ENCODE measurements at regions not wholly inside any gene's neighbourhood (a gene's known extent, or its start where the extent isn't known, plus 50 kb on each side); places are given as distances from the start of the nearest gene placed in this dataset.

- Histone ChIP-seq H3K27ac (no peak overlapping the region), H3K79me2 (ENCODE audit: low read depth) (no peaks in the 10 kb centered on the region), H3K9me2 (ENCODE audit: insufficient read depth) (no peaks in the 10 kb centered on the region), H2AFZ (no peak overlapping the region), H3K4me3 (no peak overlapping the region), H3K9me3 (ENCODE audit: insufficient read depth, low read depth) (no peaks in the 10 kb centered on the region), H3F3A (ENCODE audit: insufficient read depth, low read depth) (no peaks in the 10 kb centered on the region), H3K36me3 (ENCODE audit: low read depth) (no peaks in the 10 kb centered on the region), H3K27me3 (ENCODE audit: insufficient read depth, low read depth) (no peaks in the 10 kb centered on the region), H4K20me1 (ENCODE audit: insufficient read depth) (no peaks in the 10 kb centered on the region), H3K4me2 (no peak overlapping the region), H3K4me1 (replicated peaks; ENCODE audit: insufficient read depth) (no peaks in the 10 kb centered on the region)
- ChIA-PET CTCF (interaction anchor here (0.7 kb wide), 1 partner anchor 49 kb away, joined by 3 read pairs; no protein-coding TSS in a partner anchor), POLR2A (ENCODE audit: unreplicated experiment) (no interaction called here)
- intact Hi-C loops (cut with micrococcal nuclease; ENCODE audit: unreplicated experiment) = no loop called here
- TF ChIP-seq, protein P1, sequence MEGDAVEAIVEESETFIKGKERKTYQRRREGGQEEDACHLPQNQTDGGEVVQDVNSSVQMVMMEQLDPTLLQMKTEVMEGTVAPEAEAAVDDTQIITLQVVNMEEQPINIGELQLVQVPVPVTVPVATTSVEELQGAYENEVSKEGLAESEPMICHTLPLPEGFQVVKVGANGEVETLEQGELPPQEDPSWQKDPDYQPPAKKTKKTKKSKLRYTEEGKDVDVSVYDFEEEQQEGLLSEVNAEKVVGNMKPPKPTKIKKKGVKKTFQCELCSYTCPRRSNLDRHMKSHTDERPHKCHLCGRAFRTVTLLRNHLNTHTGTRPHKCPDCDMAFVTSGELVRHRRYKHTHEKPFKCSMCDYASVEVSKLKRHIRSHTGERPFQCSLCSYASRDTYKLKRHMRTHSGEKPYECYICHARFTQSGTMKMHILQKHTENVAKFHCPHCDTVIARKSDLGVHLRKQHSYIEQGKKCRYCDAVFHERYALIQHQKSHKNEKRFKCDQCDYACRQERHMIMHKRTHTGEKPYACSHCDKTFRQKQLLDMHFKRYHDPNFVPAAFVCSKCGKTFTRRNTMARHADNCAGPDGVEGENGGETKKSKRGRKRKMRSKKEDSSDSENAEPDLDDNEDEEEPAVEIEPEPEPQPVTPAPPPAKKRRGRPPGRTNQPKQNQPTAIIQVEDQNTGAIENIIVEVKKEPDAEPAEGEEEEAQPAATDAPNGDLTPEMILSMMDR (conservative IDR thresholded peaks at IDR 0.05) = no peak
- TF ChIP-seq EZH2 (IDR thresholded peaks at IDR 0.05; ENCODE audit: low read depth) = no peak
- no peak for DNase-seq
- no TSS peak for BruUV-seq (replicated peaks)
Measured at GRCh38 chr10:23945845-23946244, 263.1 kb upstream of the KIAA1217 start.

DNA sequence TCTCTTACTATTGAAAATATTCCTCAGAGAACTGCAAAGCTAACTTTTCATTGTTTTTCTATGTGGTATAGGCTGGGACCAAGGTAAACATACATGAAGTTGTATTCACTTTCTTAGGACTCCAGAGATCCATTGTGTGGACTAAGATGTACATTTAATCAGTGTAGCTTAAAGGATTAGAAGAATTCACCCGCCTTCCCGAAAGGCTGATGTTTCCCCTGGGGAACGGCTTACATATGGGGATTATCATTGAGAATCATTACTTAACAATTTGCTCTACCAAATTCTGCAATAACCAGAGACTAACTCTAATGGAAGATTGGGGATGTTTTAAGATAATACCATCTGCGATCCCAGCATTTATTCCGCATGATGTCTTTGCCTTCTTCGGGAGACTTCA is 257.1 kb upstream of the KIAA1217 start:
- no TSS peak for BruUV-seq (replicated peaks)
- Histone ChIP-seq H3K4me2 (no peak overlapping the region), H3K36me3 (ENCODE audit: low read depth) (no peaks in the 10 kb centered on the region), H3K9me2 (ENCODE audit: insufficient read depth) (no peaks in the 10 kb centered on the region), H3K4me3 (no peak overlapping the region), H3K27me3 (ENCODE audit: insufficient read depth, low read depth) (0 out of 2 replicates have a peak, but pooled peaks cover 8% of the 10 kb centered on the region), H4K20me1 (ENCODE audit: insufficient read depth) (no peaks in the 10 kb centered on the region), H3K4me1 (replicated peaks; ENCODE audit: insufficient read depth) (no peaks in the 10 kb centered on the region), H3K27ac (no peak overlapping the region), H3K79me2 (ENCODE audit: low read depth) (no peaks in the 10 kb centered on the region), H2AFZ (no peak overlapping the region), H3K9me3 (ENCODE audit: insufficient read depth, low read depth) (no peaks in the 10 kb centered on the region), H3F3A (ENCODE audit: insufficient read depth, low read depth) (no peaks in the 10 kb centered on the region)
- TF ChIP-seq EZH2 (IDR thresholded peaks at IDR 0.05; ENCODE audit: low read depth) = no peak
- TF ChIP-seq, protein P1 (conservative IDR thresholded peaks at IDR 0.05) = no peak
- no peak for DNase-seq
- POLR2A ChIA-PET (ENCODE audit: unreplicated experiment) = no interaction called here
- intact Hi-C loops (cut with micrococcal nuclease; ENCODE audit: unreplicated experiment) = no loop called here
- CTCF ChIA-PET = no interaction called here

- H3K27me3 ChIP-seq (ENCODE audit: insufficient read depth, low read depth) = 0 out of 2 replicates have a peak, but pooled peaks cover 8% of the 10 kb centered on the region
- no peaks in the 10 kb centered on the region for H4K20me1 ChIP-seq (ENCODE audit: insufficient read depth)
- no peaks in the 10 kb centered on the region for H3K79me2 ChIP-seq (ENCODE audit: low read depth)
- no peaks in the 10 kb centered on the region for H3K4me1 ChIP-seq (replicated peaks; ENCODE audit: insufficient read depth)
- TF ChIP-seq, protein P1 (conservative IDR thresholded peaks at IDR 0.05) = no peak
- TF ChIP-seq EZH2 (IDR thresholded peaks at IDR 0.05; ENCODE audit: low read depth) = no peak
- intact Hi-C loops (cut with micrococcal nuclease; ENCODE audit: unreplicated experiment) = no loop called here
- no peak overlapping the region for H2AFZ ChIP-seq
- POLR2A ChIA-PET (ENCODE audit: unreplicated experiment) = no interaction called here
- H3K27ac ChIP-seq = no peak overlapping the region
- H3K4me3 ChIP-seq = no peak overlapping the region
- H3K4me2 ChIP-seq = no peak overlapping the region
- H3K9me3 ChIP-seq (ENCODE audit: insufficient read depth, low read depth) = no peaks in the 10 kb centered on the region
- no peaks in the 10 kb centered on the region for H3F3A ChIP-seq (ENCODE audit: insufficient read depth, low read depth)
- CTCF ChIA-PET = no interaction called here
- DNase-seq = no peak
- BruUV-seq (replicated peaks) = no TSS peak
- no peaks in the 10 kb centered on the region for H3K36me3 ChIP-seq (ENCODE audit: low read depth)
- no peaks in the 10 kb centered on the region for H3K9me2 ChIP-seq (ENCODE audit: insufficient read depth)
Measured at GRCh38 chr10:23955456-23956225, 253.3 kb upstream of the KIAA1217 start.
